ENCODE measurements at regions not wholly inside any gene's neighbourhood (a gene's known extent, or its start where the extent isn't known, plus 50 kb on each side); places are given as distances from the start of the nearest gene placed in this dataset.

DNA sequence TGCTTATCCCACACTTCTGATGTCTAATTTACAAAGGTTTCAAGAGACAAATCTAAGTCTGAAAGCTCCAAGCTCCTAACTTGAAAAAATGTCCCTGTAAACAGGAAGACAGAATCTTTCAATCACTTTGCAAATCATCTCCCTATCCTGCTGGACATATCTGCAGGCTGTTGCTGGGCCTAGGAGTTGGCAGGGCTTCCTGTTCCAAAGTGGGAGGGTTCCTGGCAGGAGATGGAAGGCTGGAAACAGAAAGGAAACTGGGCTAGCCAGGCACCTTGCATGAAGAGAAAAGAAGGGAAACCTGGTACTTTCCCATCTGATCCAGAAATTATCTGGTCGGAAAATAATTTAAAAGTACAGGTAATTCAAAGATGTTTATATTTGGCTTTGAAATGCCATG, 227.3 kb upstream of the IL12A start:
- TF ChIP-seq, protein P1, sequence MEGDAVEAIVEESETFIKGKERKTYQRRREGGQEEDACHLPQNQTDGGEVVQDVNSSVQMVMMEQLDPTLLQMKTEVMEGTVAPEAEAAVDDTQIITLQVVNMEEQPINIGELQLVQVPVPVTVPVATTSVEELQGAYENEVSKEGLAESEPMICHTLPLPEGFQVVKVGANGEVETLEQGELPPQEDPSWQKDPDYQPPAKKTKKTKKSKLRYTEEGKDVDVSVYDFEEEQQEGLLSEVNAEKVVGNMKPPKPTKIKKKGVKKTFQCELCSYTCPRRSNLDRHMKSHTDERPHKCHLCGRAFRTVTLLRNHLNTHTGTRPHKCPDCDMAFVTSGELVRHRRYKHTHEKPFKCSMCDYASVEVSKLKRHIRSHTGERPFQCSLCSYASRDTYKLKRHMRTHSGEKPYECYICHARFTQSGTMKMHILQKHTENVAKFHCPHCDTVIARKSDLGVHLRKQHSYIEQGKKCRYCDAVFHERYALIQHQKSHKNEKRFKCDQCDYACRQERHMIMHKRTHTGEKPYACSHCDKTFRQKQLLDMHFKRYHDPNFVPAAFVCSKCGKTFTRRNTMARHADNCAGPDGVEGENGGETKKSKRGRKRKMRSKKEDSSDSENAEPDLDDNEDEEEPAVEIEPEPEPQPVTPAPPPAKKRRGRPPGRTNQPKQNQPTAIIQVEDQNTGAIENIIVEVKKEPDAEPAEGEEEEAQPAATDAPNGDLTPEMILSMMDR (IDR thresholded peaks at IDR 0.05; ENCODE audit: borderline replicate concordance, insufficient read depth, low read depth, low read length) = no peak
- no peak overlapping the region for H3K4me3 ChIP-seq (ENCODE audit: low read depth, low read length)

DNA sequence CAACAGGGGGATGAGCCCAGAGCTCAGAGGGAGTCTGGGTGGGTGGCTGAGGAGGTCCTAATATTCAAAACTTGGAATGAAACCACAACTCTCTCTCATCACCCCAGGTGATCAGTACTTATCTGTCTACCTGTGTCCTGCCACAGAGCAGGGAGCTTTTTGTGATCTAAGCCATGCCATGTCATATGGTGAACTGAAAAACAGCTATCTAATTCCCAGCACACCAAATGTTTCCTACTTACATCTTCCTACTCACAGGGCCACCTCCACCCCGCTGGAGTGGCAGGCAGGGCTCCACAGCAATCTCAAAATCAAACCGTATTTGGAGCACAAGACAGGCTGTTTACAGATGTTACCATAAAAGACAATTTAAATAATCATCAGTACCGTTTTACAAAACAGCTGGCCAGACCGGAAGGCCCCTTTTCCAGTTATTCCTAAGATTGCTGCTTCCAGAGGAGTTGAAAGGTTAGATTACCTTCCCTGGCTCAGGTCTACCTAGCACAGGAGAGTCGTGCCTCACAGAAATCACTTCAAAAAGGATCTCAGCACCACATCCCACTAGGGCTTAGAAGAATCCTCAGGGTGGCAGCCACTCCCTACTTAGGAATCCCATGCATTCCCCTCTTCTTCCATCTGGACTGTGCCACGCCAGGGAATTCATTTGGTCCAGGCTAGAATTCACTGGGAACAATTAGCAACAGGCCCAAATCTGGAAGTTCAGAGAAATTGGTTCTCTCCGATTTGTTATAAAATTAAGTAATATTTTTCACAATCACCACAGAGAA, 226.6 kb upstream of the IL12A start:
- TF ChIP-seq, protein P1 (IDR thresholded peaks at IDR 0.05; ENCODE audit: borderline replicate concordance, insufficient read depth, low read depth, low read length) = no peak
- H3K4me3 ChIP-seq (ENCODE audit: low read depth, low read length) = no peak overlapping the region

DNA sequence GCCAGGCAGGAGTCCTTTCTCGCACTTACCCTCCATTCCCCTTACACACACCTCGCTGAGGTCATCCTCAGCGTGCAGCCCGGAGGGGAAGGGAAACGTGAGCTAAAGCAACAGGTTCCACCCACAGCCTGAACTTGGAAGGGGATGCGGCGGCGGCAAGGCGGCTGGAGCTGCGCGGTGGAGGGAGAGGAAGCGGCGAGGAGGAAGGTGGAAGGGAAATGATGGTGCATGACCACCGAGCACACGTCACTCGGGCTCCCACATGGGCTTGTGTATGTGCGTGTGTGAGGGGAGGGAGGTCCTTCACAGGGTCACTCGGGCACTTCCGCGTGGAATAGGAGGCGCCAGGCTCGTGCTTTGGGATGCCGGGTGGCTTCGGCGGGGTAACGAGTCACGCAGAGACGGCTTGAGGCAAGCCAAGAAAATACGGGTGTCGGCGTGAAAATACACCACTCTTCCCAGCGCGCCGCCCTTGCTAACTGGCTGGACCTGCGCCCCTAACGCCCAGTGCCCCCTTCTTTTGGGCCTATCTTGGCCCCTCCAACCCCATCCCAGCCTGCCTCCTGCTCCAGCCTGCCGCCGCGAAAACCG, 225.5 kb upstream of the IL12A start:
- H3K4me3 ChIP-seq (ENCODE audit: low read depth, low read length) = peak overlapping the region; percentile 57

DNA sequence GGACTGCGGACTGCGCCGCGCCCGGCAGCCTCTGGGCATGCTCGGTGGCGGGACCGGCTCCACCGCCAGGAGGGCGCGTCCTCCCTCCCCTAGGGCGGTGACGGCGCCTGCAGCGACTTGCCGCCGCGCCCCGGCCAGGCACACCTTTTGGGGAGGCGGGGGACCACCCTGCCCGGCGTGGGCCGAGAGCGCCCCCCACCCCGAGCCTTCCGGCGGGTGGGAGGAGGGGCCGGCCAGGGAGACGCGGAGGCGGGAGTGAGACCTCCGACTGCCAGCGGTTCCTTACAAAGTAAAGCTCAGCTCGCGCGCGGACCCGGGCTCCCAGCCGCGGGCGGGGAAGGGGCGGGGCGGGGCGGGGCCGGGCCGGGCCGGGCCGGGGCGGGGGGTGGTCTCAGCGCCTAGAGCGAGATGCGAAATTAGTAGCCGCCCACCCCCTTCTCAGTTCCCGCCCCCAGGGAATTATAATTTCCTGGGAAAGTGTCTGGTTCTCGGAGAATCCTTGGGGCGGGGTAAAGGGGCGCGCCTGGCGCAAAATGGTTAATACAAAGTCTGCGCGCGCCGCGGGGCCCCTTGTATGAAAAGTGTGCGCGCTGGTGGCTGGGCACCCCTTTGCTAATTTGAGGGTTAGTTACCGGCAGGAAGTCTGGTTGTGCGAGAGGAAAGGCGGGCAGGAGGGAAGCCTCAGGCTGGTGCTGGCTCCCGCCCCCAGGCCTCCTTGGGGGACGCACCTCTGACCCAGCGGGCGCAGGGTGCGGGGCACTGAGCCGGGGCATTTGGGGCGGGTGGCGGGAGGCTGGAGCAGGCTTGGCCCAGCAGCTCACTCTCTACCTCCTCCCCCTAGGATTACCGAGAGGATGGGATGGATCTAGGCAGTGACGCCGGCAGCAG, 224.8 kb upstream of the IL12A start:
- TF ChIP-seq, protein P1 (IDR thresholded peaks at IDR 0.05; ENCODE audit: borderline replicate concordance, insufficient read depth, low read depth, low read length) = peak; percentile 18; the same call in 1 of the 2 replicates
- peak overlapping the region; percentile 57 for H3K4me3 ChIP-seq (ENCODE audit: low read depth, low read length)

More for the DNA sequence above, 225.5 kb upstream of the IL12A start:
- TF ChIP-seq, protein P1 (IDR thresholded peaks at IDR 0.05; ENCODE audit: borderline replicate concordance, insufficient read depth, low read depth, low read length) = no peak

DNA sequence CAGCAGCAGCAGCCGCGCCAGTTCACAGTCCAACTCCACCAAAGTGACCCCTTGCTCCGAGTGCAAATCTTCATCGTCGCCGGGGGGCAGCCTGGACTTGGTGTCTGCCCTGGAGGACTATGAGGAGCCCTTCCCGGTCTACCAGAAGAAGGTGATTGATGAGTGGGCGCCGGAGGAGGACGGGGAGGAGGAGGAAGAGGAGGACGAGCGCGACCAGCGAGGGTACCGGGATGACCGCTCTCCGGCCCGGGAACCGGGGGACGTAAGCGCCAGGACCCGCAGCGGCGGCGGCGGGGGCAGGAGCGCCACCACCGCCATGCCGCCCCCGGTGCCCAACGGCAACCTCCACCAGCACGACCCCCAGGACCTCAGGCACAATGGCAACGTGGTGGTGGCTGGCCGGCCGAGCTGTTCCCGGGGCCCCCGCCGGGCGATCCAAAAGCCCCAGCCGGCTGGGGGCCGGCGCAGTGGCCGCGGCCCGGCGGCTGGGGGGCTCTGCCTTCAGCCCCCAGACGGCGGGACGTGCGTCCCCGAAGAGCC, 224.1 kb upstream of the IL12A start:
- peak overlapping the region; percentile 19 for H3K4me3 ChIP-seq (ENCODE audit: low read depth, low read length)
- TF ChIP-seq, protein P1 (IDR thresholded peaks at IDR 0.05; ENCODE audit: borderline replicate concordance, insufficient read depth, low read depth, low read length) = no peak

DNA sequence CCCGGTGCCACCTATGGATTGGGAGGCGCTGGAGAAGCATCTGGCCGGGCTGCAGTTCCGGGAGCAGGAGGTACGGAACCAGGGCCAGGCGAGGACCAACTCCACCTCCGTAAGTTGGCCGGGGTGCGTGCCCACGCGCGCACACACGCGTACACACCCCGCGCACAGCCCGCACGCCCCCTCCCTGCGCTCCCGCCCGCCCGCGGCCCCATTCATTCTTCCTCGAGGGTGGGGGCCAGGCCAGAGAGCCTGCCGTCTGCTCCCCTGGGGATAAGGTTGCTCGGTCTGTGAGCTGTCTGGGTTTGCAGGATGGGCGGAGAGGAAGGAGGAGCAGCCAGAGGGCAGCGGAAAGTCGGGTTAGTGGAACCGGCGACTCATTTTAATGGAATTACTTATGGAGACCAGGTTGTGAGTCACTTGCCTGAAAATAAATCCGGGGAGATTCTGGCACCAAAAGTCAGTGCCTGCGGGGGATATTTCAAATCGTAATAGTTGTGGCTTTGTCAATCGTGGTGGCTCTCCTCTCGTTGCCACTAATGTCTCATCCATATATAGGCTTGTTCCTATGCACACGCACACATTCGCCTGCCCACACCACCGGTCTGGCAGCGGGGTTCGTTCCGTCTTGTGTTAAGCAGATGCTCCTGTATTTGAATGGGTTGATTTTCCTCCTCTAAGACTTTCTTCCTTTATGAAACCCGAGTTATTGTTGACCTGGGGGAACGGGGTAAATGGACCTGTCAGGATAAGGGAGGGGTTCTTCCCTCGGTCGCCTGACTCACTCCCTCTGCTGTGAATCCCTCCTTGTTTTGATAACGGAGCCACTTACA, 223.4 kb upstream of the IL12A start:
- no peak overlapping the region for H3K4me3 ChIP-seq (ENCODE audit: low read depth, low read length)
- TF ChIP-seq, protein P1 (IDR thresholded peaks at IDR 0.05; ENCODE audit: borderline replicate concordance, insufficient read depth, low read depth, low read length) = no peak
